Nephron progenitor cell (in vitro differentiated cells): ENCODE measurements at regions not wholly inside any gene's neighbourhood (a gene's known extent, or its start where the extent isn't known, plus 50 kb on each side); places are given as distances from the start of the nearest gene placed in this dataset.
"Not testable (repeated sequence)": the region's sequence is repeated elsewhere in the genome, so short reads cannot be mapped to it uniquely, and the experiment has no call there.

ENCODE experiments used
- DNase-seq: peaks from one replicate; pipeline ENCODE4 v3.0.0; 2021
- H3K27ac Mint-ChIP-seq: 2 replicates; pipeline ENCODE4 v1.8.0; 2021; ENCODE audit warnings: mild to moderate bottlenecking, moderate library complexity, mixed read lengths
- H3K27me3 Mint-ChIP-seq: 2 replicates; pipeline ENCODE4 v1.8.0; 2021; ENCODE audit warnings: mild to moderate bottlenecking, low read depth, mixed read lengths; ENCODE audit not compliant: poor library complexity
- H3K36me3 Mint-ChIP-seq: 2 replicates; pipeline ENCODE4 v1.8.0; 2021; ENCODE audit warnings: low read depth, mixed read lengths
- H3K4me1 Mint-ChIP-seq: 2 replicates; pipeline ENCODE4 v1.8.0; 2021; ENCODE audit warnings: mixed read lengths
- H3K4me3 Mint-ChIP-seq: 2 replicates; pipeline ENCODE4 v1.8.0; 2021; ENCODE audit warnings: mild to moderate bottlenecking, moderate library complexity, mixed read lengths
- H3K9me3 Mint-ChIP-seq: 2 replicates; pipeline ENCODE4 v1.8.0; 2021; ENCODE audit warnings: mild to moderate bottlenecking, moderate library complexity, mixed read lengths
- CTCF ChIP-seq: fragments of 200-600 bp; sonication (generic); IDR thresholded peaks from 2 replicates; pipeline ENCODE4 v1.5.0; 2021; ENCODE audit warnings: antibody characterized with exemption

GRCh38 chr3:172579753-172580152, 56.5 kb upstream of the TNFSF10 start:
- not testable (repeated sequence) for H3K27ac Mint-ChIP-seq, H3K27me3 Mint-ChIP-seq, H3K4me1 Mint-ChIP-seq, DNase-seq, H3K36me3 Mint-ChIP-seq, H3K4me3 Mint-ChIP-seq
- H3K9me3 Mint-ChIP-seq = peaks cover 12% of the 10 kb centered on the region

GRCh38 chr3:172578714-172579113, 55.5 kb upstream of the TNFSF10 start:
- DNase-seq, H3K27ac Mint-ChIP-seq, H3K4me1 Mint-ChIP-seq, H3K36me3 Mint-ChIP-seq, H3K4me3 Mint-ChIP-seq, H3K27me3 Mint-ChIP-seq: not testable (repeated sequence)
- peaks cover 12% of the 10 kb centered on the region for H3K9me3 Mint-ChIP-seq

GRCh38 chr3:172577987-172578570, 54.8 kb upstream of the TNFSF10 start:
- Mint-ChIP-seq H3K36me3 (no peaks in the 10 kb centered on the region), H3K4me3 (no peak overlapping the region), H3K27ac (no peak overlapping the region), H3K9me3 (peaks cover 12% of the 10 kb centered on the region), H3K4me1 (peaks cover 8% of the 10 kb centered on the region), H3K27me3 (no peaks in the 10 kb centered on the region)
- no peak for DNase-seq
- TF ChIP-seq CTCF = no peak

GRCh38 chr3:172575375-172575774, 52.1 kb upstream of the TNFSF10 start:
- no peak overlapping the region for H3K4me3 Mint-ChIP-seq
- no peaks in the 10 kb centered on the region for H3K36me3 Mint-ChIP-seq
- DNase-seq = no peak
- H3K9me3 Mint-ChIP-seq = peaks cover 22% of the 10 kb centered on the region
- no peak overlapping the region for H3K27ac Mint-ChIP-seq
- H3K27me3 Mint-ChIP-seq = no peaks in the 10 kb centered on the region
- no peak for TF ChIP-seq CTCF
- H3K4me1 Mint-ChIP-seq = peaks cover 12% of the 10 kb centered on the region

- peak overlapping the region; percentile 14 for H3K27ac Mint-ChIP-seq
- no peak overlapping the region for H3K4me3 Mint-ChIP-seq
- no peaks in the 10 kb centered on the region for H3K36me3 Mint-ChIP-seq
- no peak for DNase-seq
- peaks cover 12% of the 10 kb centered on the region for H3K4me1 Mint-ChIP-seq
- no peaks in the 10 kb centered on the region for H3K27me3 Mint-ChIP-seq
- no peak for TF ChIP-seq CTCF
- H3K9me3 Mint-ChIP-seq = peaks cover 35% of the 10 kb centered on the region
Observed at GRCh38 chr3:172573422-172573821, 50.2 kb upstream of the TNFSF10 start.
